ENCODE measurements at regions not wholly inside any gene's neighbourhood (a gene's known extent, or its start where the extent isn't known, plus 50 kb on each side); places are given as distances from the start of the nearest gene placed in this dataset.
A peak's percentile ranks its signal among the peaks of the same experiment; 100 is the strongest.

- no peak overlapping the region for H3K9ac ChIP-seq
- H4K20me1 ChIP-seq (ENCODE audit: insufficient read depth): no peaks in the 10 kb centered on the region
- H3K4me2 ChIP-seq: no peak overlapping the region
- no peaks in the 10 kb centered on the region for H3K36me3 ChIP-seq (ENCODE audit: insufficient read depth)
- no peak overlapping the region for H3K4me3 ChIP-seq (IDR thresholded peaks at IDR 0.05; ENCODE audit: insufficient read depth, low read depth, low read length)
- H3K27me3 ChIP-seq (ENCODE audit: insufficient read depth, low read depth): no peaks in the 10 kb centered on the region
- no peaks in the 10 kb centered on the region for H3K79me2 ChIP-seq (ENCODE audit: insufficient read depth, low read depth)
- no peak overlapping the region for H2AFZ ChIP-seq (ENCODE audit: low read depth)
- peaks cover 28% of the 10 kb centered on the region for H3K4me1 ChIP-seq (ENCODE audit: low read depth, poor library complexity, severe bottlenecking)
- H3K27ac ChIP-seq: no peak overlapping the region
- TF ChIP-seq, protein P1, sequence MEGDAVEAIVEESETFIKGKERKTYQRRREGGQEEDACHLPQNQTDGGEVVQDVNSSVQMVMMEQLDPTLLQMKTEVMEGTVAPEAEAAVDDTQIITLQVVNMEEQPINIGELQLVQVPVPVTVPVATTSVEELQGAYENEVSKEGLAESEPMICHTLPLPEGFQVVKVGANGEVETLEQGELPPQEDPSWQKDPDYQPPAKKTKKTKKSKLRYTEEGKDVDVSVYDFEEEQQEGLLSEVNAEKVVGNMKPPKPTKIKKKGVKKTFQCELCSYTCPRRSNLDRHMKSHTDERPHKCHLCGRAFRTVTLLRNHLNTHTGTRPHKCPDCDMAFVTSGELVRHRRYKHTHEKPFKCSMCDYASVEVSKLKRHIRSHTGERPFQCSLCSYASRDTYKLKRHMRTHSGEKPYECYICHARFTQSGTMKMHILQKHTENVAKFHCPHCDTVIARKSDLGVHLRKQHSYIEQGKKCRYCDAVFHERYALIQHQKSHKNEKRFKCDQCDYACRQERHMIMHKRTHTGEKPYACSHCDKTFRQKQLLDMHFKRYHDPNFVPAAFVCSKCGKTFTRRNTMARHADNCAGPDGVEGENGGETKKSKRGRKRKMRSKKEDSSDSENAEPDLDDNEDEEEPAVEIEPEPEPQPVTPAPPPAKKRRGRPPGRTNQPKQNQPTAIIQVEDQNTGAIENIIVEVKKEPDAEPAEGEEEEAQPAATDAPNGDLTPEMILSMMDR (conservative IDR thresholded peaks at IDR 0.05; ENCODE audit: low read depth, low read length): no peak
Observed at GRCh38 chr4:123286903-123287466, 109.6 kb upstream of the SPRY1 start.

GRCh38 chr4:123288309-123289025, 108.1 kb upstream of the SPRY1 start:
- Histone ChIP-seq H3K4me3 (IDR thresholded peaks at IDR 0.05; ENCODE audit: insufficient read depth, low read depth, low read length) (no peak overlapping the region), H4K20me1 (ENCODE audit: insufficient read depth) (no peaks in the 10 kb centered on the region), H3K4me2 (peak overlapping the region; percentile 30; the same call in 1 of the 2 replicates), H3K27me3 (ENCODE audit: insufficient read depth, low read depth) (no peaks in the 10 kb centered on the region), H3K27ac (peak overlapping the region; percentile 3; the same call in 1 of the 2 replicates), H3K79me2 (ENCODE audit: insufficient read depth, low read depth) (no peaks in the 10 kb centered on the region), H3K4me1 (ENCODE audit: low read depth, poor library complexity, severe bottlenecking) (peaks cover 28% of the 10 kb centered on the region), H2AFZ (ENCODE audit: low read depth) (no peak overlapping the region), H3K9ac (no peak overlapping the region), H3K36me3 (ENCODE audit: insufficient read depth) (no peaks in the 10 kb centered on the region)
- TF ChIP-seq, protein P1 (conservative IDR thresholded peaks at IDR 0.05; ENCODE audit: low read depth, low read length): no peak

DNA sequence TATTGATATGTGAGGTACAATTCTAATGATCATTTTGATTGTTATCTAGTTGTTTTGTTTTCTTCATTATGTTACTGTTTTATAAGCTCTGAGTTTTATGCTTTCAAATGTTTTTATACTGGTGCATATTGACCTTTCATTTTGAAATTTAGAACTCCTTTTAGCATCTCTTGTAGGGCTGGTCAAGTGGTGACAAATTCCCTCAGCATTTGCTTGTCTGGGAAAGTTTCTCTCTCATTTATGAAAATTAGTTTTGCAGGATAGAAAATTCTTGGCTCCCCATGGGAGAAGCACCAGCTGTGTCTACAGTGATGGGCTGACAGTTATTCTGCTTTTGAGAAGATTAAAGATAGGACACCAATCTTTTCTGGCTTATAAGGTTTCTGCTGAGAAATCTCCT, 105.3 kb upstream of the SPRY1 start:
- H3K4me3 ChIP-seq (IDR thresholded peaks at IDR 0.05; ENCODE audit: insufficient read depth, low read depth, low read length): no peak overlapping the region
- H3K27me3 ChIP-seq (ENCODE audit: insufficient read depth, low read depth): no peaks in the 10 kb centered on the region
- H3K9ac ChIP-seq: no peak overlapping the region
- H3K36me3 ChIP-seq (ENCODE audit: insufficient read depth): no peaks in the 10 kb centered on the region
- H2AFZ ChIP-seq (ENCODE audit: low read depth): no peak overlapping the region
- peaks cover 28% of the 10 kb centered on the region for H3K4me1 ChIP-seq (ENCODE audit: low read depth, poor library complexity, severe bottlenecking)
- TF ChIP-seq, protein P1 (conservative IDR thresholded peaks at IDR 0.05; ENCODE audit: low read depth, low read length): no peak
- H3K79me2 ChIP-seq (ENCODE audit: insufficient read depth, low read depth): no peaks in the 10 kb centered on the region
- no peaks in the 10 kb centered on the region for H4K20me1 ChIP-seq (ENCODE audit: insufficient read depth)
- no peak overlapping the region for H3K4me2 ChIP-seq
- no peak overlapping the region for H3K27ac ChIP-seq

DNA sequence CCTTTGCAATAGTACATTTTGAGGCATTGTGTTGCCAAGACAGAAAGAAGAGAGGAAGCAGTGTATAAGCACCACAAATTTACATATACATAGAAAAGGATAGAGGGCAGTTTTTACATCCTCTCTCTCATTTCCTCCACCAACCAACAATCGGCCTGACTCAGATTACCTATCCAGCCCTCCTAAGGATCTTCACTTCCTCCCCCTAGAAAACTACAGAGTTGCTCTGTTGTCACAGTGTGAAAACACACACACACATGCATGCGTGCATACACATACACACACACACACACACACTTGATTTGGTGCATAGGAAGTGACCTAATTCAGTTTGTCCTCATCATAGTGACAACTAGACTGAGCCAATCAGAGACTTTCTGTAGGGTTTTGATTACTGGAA, 98.8 kb upstream of the SPRY1 start:
- Histone ChIP-seq H3K27me3 (ENCODE audit: insufficient read depth, low read depth) (no peaks in the 10 kb centered on the region), H3K4me2 (no peak overlapping the region)
- TF ChIP-seq, protein P1 (conservative IDR thresholded peaks at IDR 0.05; ENCODE audit: low read depth, low read length): no peak

More for the DNA sequence above, 98.8 kb upstream of the SPRY1 start:
- Histone ChIP-seq H3K4me1 (ENCODE audit: low read depth, poor library complexity, severe bottlenecking) (no peaks in the 10 kb centered on the region), H4K20me1 (ENCODE audit: insufficient read depth) (no peaks in the 10 kb centered on the region), H3K36me3 (ENCODE audit: insufficient read depth) (no peaks in the 10 kb centered on the region), H3K9ac (no peak overlapping the region), H3K79me2 (ENCODE audit: insufficient read depth, low read depth) (no peaks in the 10 kb centered on the region), H3K4me3 (IDR thresholded peaks at IDR 0.05; ENCODE audit: insufficient read depth, low read depth, low read length) (no peak overlapping the region), H3K27ac (no peak overlapping the region), H2AFZ (ENCODE audit: low read depth) (no peak overlapping the region)

Data from KMS-11 (cell line).